Keratinocyte (primary cell): ENCODE measurements at regions not wholly inside any gene's neighbourhood (a gene's known extent, or its start where the extent isn't known, plus 50 kb on each side); places are given as distances from the start of the nearest gene placed in this dataset.

Experiments used
- DNase-seq: peaks from one replicate; pipeline ENCODE4 v3.0.0-alpha.2; 2011; ENCODE audit warnings: low read depth, missing footprints, low spot score
- FAIRE-seq: peaks from 2 replicates; lab custom pipeline; 2011; peaks lifted over from hg19 to GRCh38; lab: Jason Lieb, UNC
- H2AFZ ChIP-seq: 2 replicates; pipeline ENCODE4 v1.6.0; 2012; ENCODE audit warnings: low read length, control low read depth, inconsistent platforms; ENCODE audit not compliant: control insufficient read depth
- H3K27ac ChIP-seq: 2 replicates; pipeline ENCODE4 v1.5.1; 2011; ENCODE audit warnings: low read length; ENCODE audit not compliant: control insufficient read depth, insufficient read depth
- H3K27me3 ChIP-seq: 3 replicates; pipeline ENCODE4 v1.6.0; 2011; ENCODE audit warnings: low read length; ENCODE audit not compliant: control insufficient read depth, insufficient read depth; ENCODE audit errors: extremely low read depth
- H3K36me3 ChIP-seq, 2 experiments: 2 replicates in 1 of 2; 3 replicates in 1 of 2; pipeline ENCODE4 v1.5.1; 2011; ENCODE audit warnings: low read length in 2 of 2, mild to moderate bottlenecking in 1 of 2; ENCODE audit not compliant: control insufficient read depth in 2 of 2, insufficient read depth in 2 of 2; ENCODE audit errors: extremely low read depth in 1 of 2
- H3K4me1 ChIP-seq: 3 replicates; pipeline ENCODE4 v1.5.1; 2011; ENCODE audit warnings: low read length; ENCODE audit not compliant: control insufficient read depth, insufficient read depth; ENCODE audit errors: extremely low read depth
- H3K4me2 ChIP-seq: 3 replicates; pipeline ENCODE4 v1.6.0; 2011; ENCODE audit warnings: low read depth, low read length; ENCODE audit not compliant: control insufficient read depth, insufficient read depth; ENCODE audit errors: extremely low read depth
- H3K4me3 ChIP-seq, 3 experiments: fragments of 200-600 bp in 1 of 3; sonication (generic) in 1 of 3; 2 replicates in 2 of 3; 3 replicates in 1 of 3; pipeline ENCODE4 v1.5.1; 2011 to 2016; ENCODE audit warnings: low read length in 3 of 3, mild to moderate bottlenecking in 3 of 3, control low read depth in 2 of 3, inconsistent platforms in 1 of 3, low read depth in 1 of 3, mixed read lengths in 1 of 3, mixed run types in 1 of 3, moderate library complexity in 1 of 3; ENCODE audit not compliant: control insufficient read depth in 2 of 3, insufficient read depth in 2 of 3; ENCODE audit errors: extremely low read depth in 1 of 3
- H3K79me2 ChIP-seq: 2 replicates; pipeline ENCODE4 v1.6.0; 2012; ENCODE audit warnings: low read length; ENCODE audit not compliant: control insufficient read depth, insufficient read depth
- H3K9ac ChIP-seq: 3 replicates; pipeline ENCODE4 v1.6.0; 2011; ENCODE audit warnings: low read length; ENCODE audit not compliant: control insufficient read depth, insufficient read depth; ENCODE audit errors: extremely low read depth
- H3K9me1 ChIP-seq: 3 replicates; pipeline ENCODE4 v1.6.0; 2011; ENCODE audit warnings: low read length; ENCODE audit not compliant: control insufficient read depth, insufficient read depth; ENCODE audit errors: extremely low read depth
- H3K9me3 ChIP-seq: 2 replicates; pipeline ENCODE4 v1.5.1; 2012; ENCODE audit warnings: low read depth, low read length; ENCODE audit not compliant: control insufficient read depth
- H4K20me1 ChIP-seq: 3 replicates; pipeline ENCODE4 v1.6.0; 2011; ENCODE audit warnings: low read length; ENCODE audit not compliant: control insufficient read depth, insufficient read depth; ENCODE audit errors: extremely low read depth
- EZH2 ChIP-seq: IDR thresholded peaks from one replicate; pipeline ENCODE4 v1.6.1; 2012; ENCODE audit warnings: inconsistent platforms, mild to moderate bottlenecking, low read length, moderate library complexity
- dilution Hi-C: fragments of 300-500 bp; cut with MboI; formaldehyde crosslinking; loops from one replicate; pipeline ENCODE4 v1.7.0; 2020; ENCODE audit warnings: low sequenced_read_pairs; ENCODE audit not compliant: extremely low pct_ligation_motif_present
- TF ChIP-seq, protein P1 (sequence below), 3 experiments: IDR thresholded peaks in 1 of 3; conservative IDR thresholded peaks in 1 of 3; optimal IDR thresholded peaks in 1 of 3; 2 replicates in 2 of 3; 3 replicates in 1 of 3; pipeline versions ENCODE3 to v1.5.1; 2011; ENCODE audit warnings: low read length in 3 of 3, mild to moderate bottlenecking in 3 of 3, moderate library complexity in 2 of 3, control low read depth in 1 of 3, inconsistent platforms in 1 of 3; ENCODE audit not compliant: insufficient read depth in 2 of 3; ENCODE audit errors: extremely low read depth in 1 of 3

- Histone ChIP-seq H3K9me3 (no peaks in the 10 kb centered on the region), H2AFZ (no peak overlapping the region), H3K4me3 (no peak overlapping the region), H3K9me1 (no peaks in the 10 kb centered on the region), H3K4me1 (no peaks in the 10 kb centered on the region), H3K36me3 (no peaks in the 10 kb centered on the region), H3K27ac (no peak overlapping the region), H3K79me2 (no peaks in the 10 kb centered on the region), H3K9ac (no peak overlapping the region), H4K20me1 (no peaks in the 10 kb centered on the region), H3K4me2 (no peak overlapping the region), H3K27me3 (no peaks in the 10 kb centered on the region)
- FAIRE-seq (no peak), DNase-seq (no peak)
- dilution Hi-C loops: no loop called here
- TF ChIP-seq, protein P1, sequence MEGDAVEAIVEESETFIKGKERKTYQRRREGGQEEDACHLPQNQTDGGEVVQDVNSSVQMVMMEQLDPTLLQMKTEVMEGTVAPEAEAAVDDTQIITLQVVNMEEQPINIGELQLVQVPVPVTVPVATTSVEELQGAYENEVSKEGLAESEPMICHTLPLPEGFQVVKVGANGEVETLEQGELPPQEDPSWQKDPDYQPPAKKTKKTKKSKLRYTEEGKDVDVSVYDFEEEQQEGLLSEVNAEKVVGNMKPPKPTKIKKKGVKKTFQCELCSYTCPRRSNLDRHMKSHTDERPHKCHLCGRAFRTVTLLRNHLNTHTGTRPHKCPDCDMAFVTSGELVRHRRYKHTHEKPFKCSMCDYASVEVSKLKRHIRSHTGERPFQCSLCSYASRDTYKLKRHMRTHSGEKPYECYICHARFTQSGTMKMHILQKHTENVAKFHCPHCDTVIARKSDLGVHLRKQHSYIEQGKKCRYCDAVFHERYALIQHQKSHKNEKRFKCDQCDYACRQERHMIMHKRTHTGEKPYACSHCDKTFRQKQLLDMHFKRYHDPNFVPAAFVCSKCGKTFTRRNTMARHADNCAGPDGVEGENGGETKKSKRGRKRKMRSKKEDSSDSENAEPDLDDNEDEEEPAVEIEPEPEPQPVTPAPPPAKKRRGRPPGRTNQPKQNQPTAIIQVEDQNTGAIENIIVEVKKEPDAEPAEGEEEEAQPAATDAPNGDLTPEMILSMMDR (optimal IDR thresholded peaks at IDR 0.05 in 1 of 3, IDR thresholded peaks at IDR 0.05 in 1 of 3, conservative IDR thresholded peaks at IDR 0.05 in 1 of 3; ENCODE audit: extremely low read depth in 1 of 3, insufficient read depth in 2 of 3, low read length in 3 of 3): no peak
- TF ChIP-seq EZH2: no peak
These were observed 609.0 kb upstream of the HTR2C start for GRCh38 chrX:113974881-113975280.

- H3K79me2 ChIP-seq: no peaks in the 10 kb centered on the region
- H3K9ac ChIP-seq: no peak overlapping the region
- dilution Hi-C loops: no loop called here
- no peaks in the 10 kb centered on the region for H4K20me1 ChIP-seq
- H3K9me1 ChIP-seq: no peaks in the 10 kb centered on the region
- no peak overlapping the region for H2AFZ ChIP-seq
- H3K9me3 ChIP-seq: no peaks in the 10 kb centered on the region
- TF ChIP-seq, protein P1 (optimal IDR thresholded peaks at IDR 0.05 in 1 of 3, IDR thresholded peaks at IDR 0.05 in 1 of 3, conservative IDR thresholded peaks at IDR 0.05 in 1 of 3; ENCODE audit: extremely low read depth in 1 of 3, insufficient read depth in 2 of 3, low read length in 3 of 3): no peak
- TF ChIP-seq EZH2: no peak
- no peak overlapping the region for H3K4me2 ChIP-seq
- H3K36me3 ChIP-seq: no peaks in the 10 kb centered on the region
- H3K27ac ChIP-seq: no peak overlapping the region
- DNase-seq: no peak
- no peaks in the 10 kb centered on the region for H3K4me1 ChIP-seq
- no peak overlapping the region for H3K4me3 ChIP-seq
- no peak for FAIRE-seq
- no peaks in the 10 kb centered on the region for H3K27me3 ChIP-seq
These were observed 610.2 kb upstream of the HTR2C start for GRCh38 chrX:113973706-113974105.
